Central memory CD8-positive, alpha-beta T cell (primary cell): ENCODE measurements at regions not wholly inside any gene's neighbourhood (a gene's known extent, or its start where the extent isn't known, plus 50 kb on each side); places are given as distances from the start of the nearest gene placed in this dataset.

Experiments
- ATAC-seq: fragments of 150-1000 bp; cut with Tn5 transposase; replicated peaks from 2 replicates; pipeline ENCODE4 v1.10.0; 2022; ENCODE audit warnings: mild to moderate bottlenecking, moderate FRiP score, moderate number of reproducible peaks; ENCODE audit not compliant: poor library complexity, severe bottlenecking; ENCODE audit errors: extremely low read depth
- DNase-seq, 2 donors: peaks; one replicate each; pipeline ENCODE4 v3.0.0; 2021; ENCODE audit warnings: low spot score in 2 of 2
- H3K27ac Mint-ChIP-seq: one replicate; pipeline ENCODE4 v1.8.0; 2022; ENCODE audit warnings: low read depth, mild to moderate bottlenecking, moderate library complexity, mixed read lengths
- H3K27me3 Mint-ChIP-seq: one replicate; pipeline ENCODE4 v1.8.0; 2022; ENCODE audit warnings: mixed read lengths
- H3K36me3 Mint-ChIP-seq: one replicate; pipeline ENCODE4 v1.8.0; 2022; ENCODE audit warnings: mild to moderate bottlenecking, moderate library complexity, mixed read lengths; ENCODE audit not compliant: insufficient read depth
- H3K4me1 Mint-ChIP-seq: one replicate; pipeline ENCODE4 v1.8.0; 2022; ENCODE audit warnings: mixed read lengths
- H3K4me3 Mint-ChIP-seq: one replicate; pipeline ENCODE4 v1.8.0; 2022; ENCODE audit warnings: mild to moderate bottlenecking, moderate library complexity, mixed read lengths
- H3K9me3 Mint-ChIP-seq: one replicate; pipeline ENCODE4 v1.8.0; 2022; ENCODE audit warnings: mixed read lengths

- Mint-ChIP-seq H3K36me3 (no peaks in the 10 kb centered on the region), H3K4me3 (no peak overlapping the region), H3K27me3 (no peaks in the 10 kb centered on the region), H3K4me1 (no peaks in the 10 kb centered on the region), H3K9me3 (peaks cover 21% of the 10 kb centered on the region), H3K27ac (no peak overlapping the region)
- DNase-seq (no peak), ATAC-seq (no peak)
These were observed 194.8 kb upstream of the FAT1 start for GRCh38 chr4:186918466-186918865.

GRCh38 chr4:186919340-186919739 is 195.7 kb upstream of the FAT1 start:
- no peak overlapping the region for H3K27ac Mint-ChIP-seq
- no peaks in the 10 kb centered on the region for H3K36me3 Mint-ChIP-seq
- no peak overlapping the region for H3K4me3 Mint-ChIP-seq
- H3K4me1 Mint-ChIP-seq, result no peaks in the 10 kb centered on the region
- ATAC-seq, result no peak
- no peak for DNase-seq
- no peaks in the 10 kb centered on the region for H3K27me3 Mint-ChIP-seq
- peaks cover 22% of the 10 kb centered on the region for H3K9me3 Mint-ChIP-seq

- DNase-seq, result no peak
- Mint-ChIP-seq H3K9me3 (peaks cover 25% of the 10 kb centered on the region), H3K27ac (no peak overlapping the region), H3K4me1 (no peaks in the 10 kb centered on the region), H3K27me3 (no peaks in the 10 kb centered on the region), H3K36me3 (no peaks in the 10 kb centered on the region), H3K4me3 (no peak overlapping the region)
- no peak for ATAC-seq
These were observed 196.8 kb upstream of the FAT1 start for GRCh38 chr4:186920483-186920882.

GRCh38 chr4:186920992-186921391 is 197.3 kb upstream of the FAT1 start:
- no peak overlapping the region for H3K4me3 Mint-ChIP-seq

GRCh38 chr4:186924723-186925122 is 201.1 kb upstream of the FAT1 start:
- Mint-ChIP-seq H3K4me1 (no peaks in the 10 kb centered on the region), H3K9me3 (peaks cover 14% of the 10 kb centered on the region), H3K27me3 (no peaks in the 10 kb centered on the region), H3K27ac (no peak overlapping the region), H3K36me3 (no peaks in the 10 kb centered on the region), H3K4me3 (no peak overlapping the region)
- DNase-seq (no peak), ATAC-seq (no peak)

More at GRCh38 chr4:186920992-186921391, 197.3 kb upstream of the FAT1 start:
- Mint-ChIP-seq H3K4me1 (no peaks in the 10 kb centered on the region), H3K9me3 (peaks cover 25% of the 10 kb centered on the region), H3K27ac (no peak overlapping the region), H3K27me3 (no peaks in the 10 kb centered on the region), H3K36me3 (no peaks in the 10 kb centered on the region)
- DNase-seq (no peak), ATAC-seq (no peak)

GRCh38 chr4:186927624-186928023 is 204.0 kb upstream of the FAT1 start:
- H3K4me3 Mint-ChIP-seq, result no peak overlapping the region
- ATAC-seq, result no peak
- no peaks in the 10 kb centered on the region for H3K36me3 Mint-ChIP-seq
- H3K27ac Mint-ChIP-seq, result no peak overlapping the region
- no peaks in the 10 kb centered on the region for H3K27me3 Mint-ChIP-seq
- peaks cover 14% of the 10 kb centered on the region for H3K9me3 Mint-ChIP-seq
- DNase-seq, result no peak
- H3K4me1 Mint-ChIP-seq, result no peaks in the 10 kb centered on the region

GRCh38 chr4:186930024-186930423 is 206.4 kb upstream of the FAT1 start:
- H3K9me3 Mint-ChIP-seq, result peaks cover 5% of the 10 kb centered on the region
- ATAC-seq, result no peak
- H3K27me3 Mint-ChIP-seq, result no peaks in the 10 kb centered on the region
- no peak for DNase-seq
- H3K4me3 Mint-ChIP-seq, result no peak overlapping the region
- no peaks in the 10 kb centered on the region for H3K36me3 Mint-ChIP-seq
- H3K27ac Mint-ChIP-seq, result no peak overlapping the region
- H3K4me1 Mint-ChIP-seq, result no peaks in the 10 kb centered on the region

- H3K4me1 Mint-ChIP-seq, result no peaks in the 10 kb centered on the region
- no peak overlapping the region for H3K4me3 Mint-ChIP-seq
- H3K36me3 Mint-ChIP-seq, result no peaks in the 10 kb centered on the region
- no peak overlapping the region for H3K27ac Mint-ChIP-seq
- no peak for DNase-seq
- peaks cover 5% of the 10 kb centered on the region for H3K9me3 Mint-ChIP-seq
- ATAC-seq, result no peak
- no peaks in the 10 kb centered on the region for H3K27me3 Mint-ChIP-seq
These were observed 207.9 kb upstream of the FAT1 start for GRCh38 chr4:186931519-186931918.

GRCh38 chr4:186932196-186932595 is 208.5 kb upstream of the FAT1 start:
- Mint-ChIP-seq H3K9me3 (peaks cover 5% of the 10 kb centered on the region), H3K4me3 (no peak overlapping the region), H3K27me3 (no peaks in the 10 kb centered on the region), H3K4me1 (no peaks in the 10 kb centered on the region), H3K27ac (no peak overlapping the region), H3K36me3 (no peaks in the 10 kb centered on the region)
- ATAC-seq (no peak), DNase-seq (no peak)

- Mint-ChIP-seq H3K4me1 (no peaks in the 10 kb centered on the region), H3K4me3 (no peak overlapping the region), H3K27ac (no peak overlapping the region), H3K9me3 (peaks cover 3% of the 10 kb centered on the region), H3K27me3 (no peaks in the 10 kb centered on the region), H3K36me3 (no peaks in the 10 kb centered on the region)
- DNase-seq (no peak), ATAC-seq (no peak)
These were observed 209.1 kb upstream of the FAT1 start for GRCh38 chr4:186932631-186933187.

- no peaks in the 10 kb centered on the region for H3K4me1 Mint-ChIP-seq
- DNase-seq (no peak), ATAC-seq (no peak)
- peaks cover 11% of the 10 kb centered on the region for H3K9me3 Mint-ChIP-seq
- H3K27ac Mint-ChIP-seq, result no peak overlapping the region
- no peak overlapping the region for H3K4me3 Mint-ChIP-seq
- H3K27me3 Mint-ChIP-seq, result no peaks in the 10 kb centered on the region
- no peaks in the 10 kb centered on the region for H3K36me3 Mint-ChIP-seq
These were observed 210.6 kb upstream of the FAT1 start for GRCh38 chr4:186934244-186934643.

- H3K27ac Mint-ChIP-seq, result no peak overlapping the region
- no peak overlapping the region for H3K4me3 Mint-ChIP-seq
- no peaks in the 10 kb centered on the region for H3K36me3 Mint-ChIP-seq
- H3K9me3 Mint-ChIP-seq, result peaks cover 12% of the 10 kb centered on the region
- no peak for ATAC-seq
- no peaks in the 10 kb centered on the region for H3K4me1 Mint-ChIP-seq
- no peaks in the 10 kb centered on the region for H3K27me3 Mint-ChIP-seq
- DNase-seq, result no peak
These were observed 211.3 kb upstream of the FAT1 start for GRCh38 chr4:186934841-186935443.

GRCh38 chr4:186935901-186936300 is 212.2 kb upstream of the FAT1 start:
- Mint-ChIP-seq H3K27me3 (no peaks in the 10 kb centered on the region), H3K27ac (no peak overlapping the region), H3K4me3 (no peak overlapping the region), H3K4me1 (no peaks in the 10 kb centered on the region), H3K36me3 (no peaks in the 10 kb centered on the region), H3K9me3 (peaks cover 12% of the 10 kb centered on the region)
- no peak for ATAC-seq
- no peak for DNase-seq
